Caco-2 (cell line): ENCODE measurements at regions not wholly inside any gene's neighbourhood (a gene's known extent, or its start where the extent isn't known, plus 50 kb on each side); places are given as distances from the start of the nearest gene placed in this dataset.

Source experiments
- BruUV-seq: library from RNA; stranded (reverse); fragments of 400-500 nt; replicated peaks from 2 replicates; lab custom pipeline; 2021; lab: Mats Ljungman, UMichigan
- CTCF ChIA-PET: fragments of 300-600 bp; sonication (Branson Sonifier 250); formaldehyde crosslinking; loops from one replicate; lab custom pipeline; 2022; ENCODE audit warnings: antibody characterized with exemption; lab: Charles Lee
- POLR2A ChIA-PET: fragments of 300-600 bp; sonication (Branson Sonifier 250); formaldehyde crosslinking; loops from one replicate; lab custom pipeline; 2022; ENCODE audit warnings: antibody characterized with exemption; lab: Charles Lee
- DNase-seq, 2 experiments: peaks; one replicate each; pipeline versions ENCODE4 v3.0.0 to v3.0.0-alpha.2; 2020 to 2022
- H3K27me3 ChIP-seq: replicated peaks from 2 replicates; pipeline ENCODE4 v1.6.0; 2011; ENCODE audit warnings: low read length; ENCODE audit not compliant: control insufficient read depth, insufficient read depth
- H3K36me3 ChIP-seq: 2 replicates; pipeline ENCODE4 v1.5.1; 2011; ENCODE audit warnings: low read length; ENCODE audit not compliant: control insufficient read depth, insufficient read depth
- H3K4me1 ChIP-seq: fragments of 250-450 bp; sonication (Bioruptor Pico); 2 replicates; pipeline ENCODE4 v1.5.1; 2020; ENCODE audit warnings: mild to moderate bottlenecking
- H3K4me3 ChIP-seq: 2 replicates; pipeline ENCODE4 v1.5.1; 2011; ENCODE audit warnings: low read depth, mild to moderate bottlenecking, control low read depth, low read length
- H3K9me3 ChIP-seq: fragments of 250-450 bp; sonication (Bioruptor Pico); 2 replicates; pipeline ENCODE4 v1.5.1; 2020; ENCODE audit warnings: mild to moderate bottlenecking, moderate library complexity
- H3K27ac Mint-ChIP-seq: one replicate; pipeline ENCODE4 v1.8.0; 2022; ENCODE audit warnings: mixed read lengths; ENCODE audit not compliant: unreplicated experiment
- H3K27me3 Mint-ChIP-seq: one replicate; pipeline ENCODE4 v1.8.0; 2022; ENCODE audit warnings: mixed read lengths; ENCODE audit not compliant: insufficient read depth, unreplicated experiment
- H3K36me3 Mint-ChIP-seq: one replicate; pipeline ENCODE4 v1.8.0; 2022; ENCODE audit warnings: mild to moderate bottlenecking, mixed read lengths; ENCODE audit not compliant: insufficient read depth, unreplicated experiment
- H3K4me1 Mint-ChIP-seq: one replicate; pipeline ENCODE4 v1.8.0; 2022; ENCODE audit warnings: low read depth, mixed read lengths; ENCODE audit not compliant: unreplicated experiment
- H3K4me3 Mint-ChIP-seq: one replicate; pipeline ENCODE4 v1.8.0; 2022; ENCODE audit warnings: mild to moderate bottlenecking, moderate library complexity, mixed read lengths; ENCODE audit not compliant: unreplicated experiment
- H3K9me3 Mint-ChIP-seq: one replicate; pipeline ENCODE4 v1.8.0; 2022; ENCODE audit warnings: mixed read lengths; ENCODE audit not compliant: unreplicated experiment
- CTCF ChIP-seq, 2 experiments: fragments of 200-600 bp in 1 of 2; IDR thresholded peaks; 1 replicate in 1 of 2; 2 replicates in 1 of 2; pipeline versions ENCODE4 v1.5.1 to v1.8.0; 2011 to 2022; ENCODE audit warnings: antibody characterized with exemption in 1 of 2, control low read depth in 1 of 2, inconsistent platforms in 1 of 2, low read depth in 1 of 2, low read length in 1 of 2, mild to moderate bottlenecking in 1 of 2, moderate library complexity in 1 of 2; ENCODE audit not compliant: insufficient read depth in 1 of 2, severe bottlenecking in 1 of 2, unreplicated experiment in 1 of 2
- intact Hi-C: fragments of 100-400 bp; cut with micrococcal nuclease; formaldehyde crosslinking; loops from one replicate; pipeline ENCODE4 v1.10.0; 2022; ENCODE audit not compliant: unreplicated experiment

- CTCF ChIA-PET, result no interaction called here
Observed at GRCh38 chr3:171976526-171976925, 62.9 kb upstream of the FNDC3B start.

GRCh38 chr3:171977441-171977840 lies 61.9 kb upstream of the FNDC3B start:
- no TSS peak for BruUV-seq
- Mint-ChIP-seq H3K9me3 (no peaks in the 10 kb centered on the region), H3K27me3 (no peaks in the 10 kb centered on the region), H3K4me1 (no peaks in the 10 kb centered on the region), H3K27ac (no peak overlapping the region), H3K4me3 (no peak overlapping the region), H3K36me3 (no peaks in the 10 kb centered on the region)
- intact Hi-C loops, result no loop called here
- ChIA-PET CTCF (no interaction called here), POLR2A (no interaction called here)
- Histone ChIP-seq H3K36me3 (no peaks in the 10 kb centered on the region), H3K4me1 (no peaks in the 10 kb centered on the region), H3K9me3 (no peaks in the 10 kb centered on the region), H3K4me3 (no peak overlapping the region), H3K27me3 (no peaks in the 10 kb centered on the region)
- no peak for TF ChIP-seq CTCF (IDR thresholded peaks at IDR 0.05; ENCODE audit: insufficient read depth in 1 of 2, low read depth in 1 of 2, low read length in 1 of 2, severe bottlenecking in 1 of 2, unreplicated experiment in 1 of 2)
- DNase-seq, result no peak

More at GRCh38 chr3:171976526-171976925, 62.9 kb upstream of the FNDC3B start:
- no TSS peak for BruUV-seq
- no peaks in the 10 kb centered on the region for H3K4me1 Mint-ChIP-seq
- H3K9me3 Mint-ChIP-seq, result no peaks in the 10 kb centered on the region
- H3K9me3 ChIP-seq, result no peaks in the 10 kb centered on the region
- intact Hi-C loops, result no loop called here
- H3K27ac Mint-ChIP-seq, result no peak overlapping the region
- no peak for DNase-seq
- TF ChIP-seq CTCF (IDR thresholded peaks at IDR 0.05; ENCODE audit: insufficient read depth in 1 of 2, low read depth in 1 of 2, low read length in 1 of 2, severe bottlenecking in 1 of 2, unreplicated experiment in 1 of 2), result no peak
- H3K4me1 ChIP-seq, result no peaks in the 10 kb centered on the region
- H3K36me3 Mint-ChIP-seq, result no peaks in the 10 kb centered on the region
- H3K27me3 Mint-ChIP-seq, result no peaks in the 10 kb centered on the region
- POLR2A ChIA-PET, result no interaction called here
- no peaks in the 10 kb centered on the region for H3K27me3 ChIP-seq
- no peak overlapping the region for H3K4me3 Mint-ChIP-seq
- H3K36me3 ChIP-seq, result no peaks in the 10 kb centered on the region
- no peak overlapping the region for H3K4me3 ChIP-seq

- H3K4me1 Mint-ChIP-seq, result no peaks in the 10 kb centered on the region
- BruUV-seq, result no TSS peak
- H3K9me3 ChIP-seq, result no peaks in the 10 kb centered on the region
- H3K36me3 ChIP-seq, result no peaks in the 10 kb centered on the region
- H3K4me3 Mint-ChIP-seq, result no peak overlapping the region
- no peaks in the 10 kb centered on the region for H3K9me3 Mint-ChIP-seq
- H3K27me3 ChIP-seq, result no peaks in the 10 kb centered on the region
- H3K27me3 Mint-ChIP-seq, result no peaks in the 10 kb centered on the region
- ChIA-PET CTCF (no interaction called here), POLR2A (no interaction called here)
- H3K4me1 ChIP-seq, result no peaks in the 10 kb centered on the region
- no peaks in the 10 kb centered on the region for H3K36me3 Mint-ChIP-seq
- no peak overlapping the region for H3K27ac Mint-ChIP-seq
- no peak for DNase-seq
- no peak overlapping the region for H3K4me3 ChIP-seq
- intact Hi-C loops, result no loop called here
- no peak for TF ChIP-seq CTCF (IDR thresholded peaks at IDR 0.05; ENCODE audit: insufficient read depth in 1 of 2, low read depth in 1 of 2, low read length in 1 of 2, severe bottlenecking in 1 of 2, unreplicated experiment in 1 of 2)
Observed at GRCh38 chr3:171977860-171978259, 61.5 kb upstream of the FNDC3B start.
